ENCODE measurements at regions not wholly inside any gene's neighbourhood (a gene's known extent, or its start where the extent isn't known, plus 50 kb on each side); places are given as distances from the start of the nearest gene placed in this dataset.

DNA sequence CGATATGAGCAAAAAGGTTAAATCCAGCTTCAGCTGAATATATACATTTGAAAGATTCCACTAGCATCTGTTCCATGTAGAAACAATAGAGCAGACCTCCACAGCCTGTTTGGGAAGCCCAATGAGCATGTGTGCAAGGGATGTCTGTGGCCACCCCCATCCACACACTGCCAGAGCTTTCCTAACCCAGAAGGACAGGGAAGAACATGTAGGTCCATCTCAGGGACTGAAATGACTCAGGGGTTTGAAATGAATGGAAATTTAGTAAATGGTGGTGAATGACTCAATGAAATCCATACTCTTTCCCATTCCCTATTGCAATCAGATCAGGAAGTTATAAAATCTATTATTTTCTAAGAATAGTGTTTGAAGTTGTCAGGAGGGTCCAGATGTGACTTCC lies 397.2 kb downstream of the DUSP10 start:
- no peaks in the 10 kb centered on the region for H3K9me3 ChIP-seq
- 75 to 80% methylated on average over 1 of the region's 1 CpG for WGBS, 2 donors
- no peak overlapping the region for H3K27ac ChIP-seq
- H3K27me3 ChIP-seq = no peaks in the 10 kb centered on the region
- H3K4me1 ChIP-seq = no peaks in the 10 kb centered on the region
- H3K4me3 ChIP-seq = no peak overlapping the region
- intact Hi-C loops (cut with DNase I; ENCODE audit: low total_unique reads) = no loop called here
- H3K36me3 ChIP-seq (ENCODE audit: low read depth, missing control alignments) = no peaks in the 10 kb centered on the region
- DNase-seq = no peak
- TF ChIP-seq, protein P1, sequence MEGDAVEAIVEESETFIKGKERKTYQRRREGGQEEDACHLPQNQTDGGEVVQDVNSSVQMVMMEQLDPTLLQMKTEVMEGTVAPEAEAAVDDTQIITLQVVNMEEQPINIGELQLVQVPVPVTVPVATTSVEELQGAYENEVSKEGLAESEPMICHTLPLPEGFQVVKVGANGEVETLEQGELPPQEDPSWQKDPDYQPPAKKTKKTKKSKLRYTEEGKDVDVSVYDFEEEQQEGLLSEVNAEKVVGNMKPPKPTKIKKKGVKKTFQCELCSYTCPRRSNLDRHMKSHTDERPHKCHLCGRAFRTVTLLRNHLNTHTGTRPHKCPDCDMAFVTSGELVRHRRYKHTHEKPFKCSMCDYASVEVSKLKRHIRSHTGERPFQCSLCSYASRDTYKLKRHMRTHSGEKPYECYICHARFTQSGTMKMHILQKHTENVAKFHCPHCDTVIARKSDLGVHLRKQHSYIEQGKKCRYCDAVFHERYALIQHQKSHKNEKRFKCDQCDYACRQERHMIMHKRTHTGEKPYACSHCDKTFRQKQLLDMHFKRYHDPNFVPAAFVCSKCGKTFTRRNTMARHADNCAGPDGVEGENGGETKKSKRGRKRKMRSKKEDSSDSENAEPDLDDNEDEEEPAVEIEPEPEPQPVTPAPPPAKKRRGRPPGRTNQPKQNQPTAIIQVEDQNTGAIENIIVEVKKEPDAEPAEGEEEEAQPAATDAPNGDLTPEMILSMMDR (IDR thresholded peaks at IDR 0.05) = no peak
- no peak for TF ChIP-seq POLR2A (IDR thresholded peaks at IDR 0.05)

DNA sequence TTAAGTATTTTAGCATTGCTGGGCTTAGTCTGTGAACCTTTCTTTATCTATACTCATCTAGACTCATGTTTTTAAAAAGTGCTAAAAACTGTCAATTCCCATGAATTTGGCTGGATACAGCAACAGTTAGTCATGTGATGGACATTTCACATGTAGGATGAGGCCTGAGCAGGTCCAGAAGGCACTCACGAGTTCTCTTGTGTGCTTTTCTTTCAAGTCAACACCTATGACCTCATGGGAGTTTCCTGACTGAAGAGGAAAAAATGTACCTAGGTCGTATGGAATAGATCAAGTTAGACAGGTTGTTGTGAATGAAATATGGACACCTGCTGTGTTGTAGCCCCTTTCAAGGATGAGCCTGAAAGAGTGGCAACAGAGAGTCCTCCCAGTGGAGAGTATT lies 394.2 kb downstream of the DUSP10 start:
- Histone ChIP-seq H3K4me1 (no peaks in the 10 kb centered on the region), H3K9me3 (no peaks in the 10 kb centered on the region), H3K36me3 (ENCODE audit: low read depth, missing control alignments) (no peaks in the 10 kb centered on the region), H3K27ac (no peak overlapping the region), H3K4me3 (no peak overlapping the region), H3K27me3 (no peaks in the 10 kb centered on the region)
- TF ChIP-seq, protein P1 (IDR thresholded peaks at IDR 0.05) = no peak
- no peak for TF ChIP-seq POLR2A (IDR thresholded peaks at IDR 0.05)
- WGBS, 2 donors = 66 to 71% methylated on average over 2 of the region's 2 CpGs
- no peak for DNase-seq
- intact Hi-C loops (cut with DNase I; ENCODE audit: low total_unique reads) = no loop called here

DNA sequence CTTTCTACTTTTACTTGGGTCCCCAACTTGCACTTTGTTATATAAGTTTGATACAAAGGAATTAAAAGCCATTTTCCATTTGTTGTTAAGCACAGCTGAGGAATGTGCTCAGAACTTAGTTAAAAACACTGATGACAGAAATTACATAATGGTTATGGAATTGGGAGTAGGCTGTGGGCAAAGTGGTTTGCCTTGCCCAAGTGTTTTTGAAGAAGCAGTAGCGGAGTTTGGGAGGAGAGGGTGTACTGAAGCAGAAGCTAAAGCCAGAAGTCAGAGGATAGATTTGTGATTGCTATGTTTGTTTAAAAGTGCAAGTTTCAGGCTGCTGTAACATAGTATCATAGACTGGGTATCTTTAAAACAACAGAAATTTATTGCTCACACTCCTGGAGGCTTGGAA lies 391.8 kb downstream of the DUSP10 start:
- H3K4me3 ChIP-seq = no peak overlapping the region
- H3K36me3 ChIP-seq (ENCODE audit: low read depth, missing control alignments) = no peaks in the 10 kb centered on the region
- no peaks in the 10 kb centered on the region for H3K4me1 ChIP-seq
- no peaks in the 10 kb centered on the region for H3K9me3 ChIP-seq
- no peak overlapping the region for H3K27ac ChIP-seq
- WGBS, 2 donors = 91 to 100% methylated on average over 1 of the region's 1 CpG
- H3K27me3 ChIP-seq = no peaks in the 10 kb centered on the region
- TF ChIP-seq, protein P1 (IDR thresholded peaks at IDR 0.05) = no peak
- no peak for TF ChIP-seq POLR2A (IDR thresholded peaks at IDR 0.05)
- intact Hi-C loops (cut with DNase I; ENCODE audit: low total_unique reads) = no loop called here
- no peak for DNase-seq

DNA sequence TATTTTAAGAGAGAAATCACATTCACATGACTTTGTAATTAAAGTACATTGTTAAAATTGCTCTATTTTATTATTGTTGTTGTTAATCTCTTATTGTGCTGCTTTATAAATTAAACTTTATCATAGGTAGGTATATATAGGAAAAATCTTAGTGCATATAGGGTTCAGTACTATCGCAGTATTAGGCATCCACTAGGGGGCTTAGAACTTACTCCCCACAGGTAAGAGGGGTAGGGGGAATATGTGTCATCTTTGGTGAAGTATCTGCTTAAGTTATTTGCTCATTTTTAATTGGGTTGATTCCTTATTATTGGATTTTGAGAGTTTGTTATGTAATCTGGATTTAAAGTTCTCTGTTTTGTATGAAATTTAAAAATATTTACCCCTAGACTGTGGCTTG lies 385.2 kb downstream of the DUSP10 start:
- WGBS, 2 donors = 78 to 79% methylated on average over 1 of the region's 1 CpG
- no peak overlapping the region for H3K4me3 ChIP-seq
- no peak for TF ChIP-seq POLR2A (IDR thresholded peaks at IDR 0.05)
- TF ChIP-seq, protein P1 (IDR thresholded peaks at IDR 0.05) = no peak
- H3K36me3 ChIP-seq (ENCODE audit: low read depth, missing control alignments) = no peaks in the 10 kb centered on the region
- DNase-seq = no peak
- no peaks in the 10 kb centered on the region for H3K4me1 ChIP-seq
- H3K27ac ChIP-seq = no peak overlapping the region
- H3K9me3 ChIP-seq = no peaks in the 10 kb centered on the region
- intact Hi-C loops (cut with DNase I; ENCODE audit: low total_unique reads) = no loop called here
- no peaks in the 10 kb centered on the region for H3K27me3 ChIP-seq

DNA sequence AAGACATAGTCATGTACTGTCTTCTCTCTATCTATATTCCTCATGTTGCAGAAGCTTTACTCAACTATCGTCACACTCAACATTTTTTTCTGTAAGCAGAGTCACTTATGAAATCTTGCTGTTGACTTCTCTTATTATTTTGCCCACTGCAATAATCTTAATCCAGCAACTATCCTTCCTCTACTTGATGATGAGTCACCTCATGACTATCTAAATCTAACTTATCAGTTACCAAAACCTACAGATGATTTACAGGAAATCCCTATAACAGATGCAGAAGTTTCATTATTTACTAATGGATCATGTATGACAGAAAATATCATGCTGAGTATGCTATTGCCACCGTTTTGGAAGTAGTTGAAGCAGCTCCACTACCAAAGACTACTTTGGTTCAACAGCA lies 378.9 kb downstream of the DUSP10 start:
- H3K4me1 ChIP-seq = no peaks in the 10 kb centered on the region
- no peaks in the 10 kb centered on the region for H3K9me3 ChIP-seq
- no peak for DNase-seq
- no peaks in the 10 kb centered on the region for H3K36me3 ChIP-seq (ENCODE audit: low read depth, missing control alignments)
- no peaks in the 10 kb centered on the region for H3K27me3 ChIP-seq
- intact Hi-C loops (cut with DNase I; ENCODE audit: low total_unique reads) = no loop called here
- no peak overlapping the region for H3K27ac ChIP-seq
- WGBS, 2 donors = 85 to 89% methylated on average over 2 of the region's 2 CpGs
- no peak for TF ChIP-seq POLR2A (IDR thresholded peaks at IDR 0.05)
- TF ChIP-seq, protein P1 (IDR thresholded peaks at IDR 0.05) = no peak
- no peak overlapping the region for H3K4me3 ChIP-seq

All from testis (tissue), 2 donors.